ENCODE measurements at regions not wholly inside any gene's neighbourhood (a gene's known extent, or its start where the extent isn't known, plus 50 kb on each side); places are given as distances from the start of the nearest gene placed in this dataset.

- H3K9me3 ChIP-seq (ENCODE audit: insufficient read depth, low read depth, low read length), result no peaks in the 10 kb centered on the region
- no peaks in the 10 kb centered on the region for H3K36me3 ChIP-seq (ENCODE audit: insufficient read depth, low read length)
- no peaks in the 10 kb centered on the region for H3K27me3 ChIP-seq (ENCODE audit: insufficient read depth, low read length)
- no peak overlapping the region for H3K27ac ChIP-seq (ENCODE audit: low read depth, low read length)
- no peak overlapping the region for H3K4me3 ChIP-seq (ENCODE audit: low read length)
- no peaks in the 10 kb centered on the region for H3K4me1 ChIP-seq (ENCODE audit: insufficient read depth, low read length)
- 57% methylated on average over 6 of the region's 6 CpGs for WGBS
- no peak overlapping the region for H3K9ac ChIP-seq (ENCODE audit: low read depth, low read length)
Observed at GRCh38 chr10:78774614-78774998, 294.2 kb upstream of the ZMIZ1 start.

GRCh38 chr10:78774999-78775711 is 293.6 kb upstream of the ZMIZ1 start:
- Histone ChIP-seq H3K27me3 (ENCODE audit: insufficient read depth, low read length) (no peaks in the 10 kb centered on the region), H3K4me1 (ENCODE audit: insufficient read depth, low read length) (no peaks in the 10 kb centered on the region)
- WGBS, result 61% methylated on average over 14 of the region's 14 CpGs

GRCh38 chr10:78775891-78776290 is 292.9 kb upstream of the ZMIZ1 start:
- Histone ChIP-seq H3K4me3 (ENCODE audit: low read length) (no peak overlapping the region), H3K27ac (ENCODE audit: low read depth, low read length) (no peak overlapping the region), H3K36me3 (ENCODE audit: insufficient read depth, low read length) (no peaks in the 10 kb centered on the region), H3K9ac (ENCODE audit: low read depth, low read length) (no peak overlapping the region), H3K4me1 (ENCODE audit: insufficient read depth, low read length) (no peaks in the 10 kb centered on the region), H3K27me3 (ENCODE audit: insufficient read depth, low read length) (no peaks in the 10 kb centered on the region), H3K9me3 (ENCODE audit: insufficient read depth, low read depth, low read length) (no peaks in the 10 kb centered on the region)
- 82% methylated on average over 1 of the region's 1 CpG for WGBS

More at GRCh38 chr10:78774999-78775711, 293.6 kb upstream of the ZMIZ1 start:
- Histone ChIP-seq H3K36me3 (ENCODE audit: insufficient read depth, low read length) (no peaks in the 10 kb centered on the region), H3K4me3 (ENCODE audit: low read length) (no peak overlapping the region), H3K9ac (ENCODE audit: low read depth, low read length) (no peak overlapping the region), H3K27ac (ENCODE audit: low read depth, low read length) (no peak overlapping the region), H3K9me3 (ENCODE audit: insufficient read depth, low read depth, low read length) (no peaks in the 10 kb centered on the region)

- no peaks in the 10 kb centered on the region for H3K9me3 ChIP-seq (ENCODE audit: insufficient read depth, low read depth, low read length)
- H3K27ac ChIP-seq (ENCODE audit: low read depth, low read length), result no peak overlapping the region
- H3K27me3 ChIP-seq (ENCODE audit: insufficient read depth, low read length), result no peaks in the 10 kb centered on the region
- H3K4me1 ChIP-seq (ENCODE audit: insufficient read depth, low read length), result no peaks in the 10 kb centered on the region
- 67% methylated on average over 4 of the region's 6 CpGs for WGBS
- no peak overlapping the region for H3K9ac ChIP-seq (ENCODE audit: low read depth, low read length)
- no peak overlapping the region for H3K4me3 ChIP-seq (ENCODE audit: low read length)
- no peaks in the 10 kb centered on the region for H3K36me3 ChIP-seq (ENCODE audit: insufficient read depth, low read length)
Observed at GRCh38 chr10:78776756-78777155, 292.0 kb upstream of the ZMIZ1 start.

- H3K4me3 ChIP-seq (ENCODE audit: low read length), result no peak overlapping the region
- WGBS, result 60% methylated on average over 5 of the region's 5 CpGs
- H3K9ac ChIP-seq (ENCODE audit: low read depth, low read length), result no peak overlapping the region
- no peaks in the 10 kb centered on the region for H3K9me3 ChIP-seq (ENCODE audit: insufficient read depth, low read depth, low read length)
- no peaks in the 10 kb centered on the region for H3K36me3 ChIP-seq (ENCODE audit: insufficient read depth, low read length)
- no peaks in the 10 kb centered on the region for H3K4me1 ChIP-seq (ENCODE audit: insufficient read depth, low read length)
- H3K27ac ChIP-seq (ENCODE audit: low read depth, low read length), result no peak overlapping the region
- no peaks in the 10 kb centered on the region for H3K27me3 ChIP-seq (ENCODE audit: insufficient read depth, low read length)
Observed at GRCh38 chr10:78777466-78777865, 291.3 kb upstream of the ZMIZ1 start.

- Histone ChIP-seq H3K4me1 (ENCODE audit: insufficient read depth, low read length) (no peaks in the 10 kb centered on the region), H3K9me3 (ENCODE audit: insufficient read depth, low read depth, low read length) (no peaks in the 10 kb centered on the region), H3K9ac (ENCODE audit: low read depth, low read length) (no peak overlapping the region), H3K27me3 (ENCODE audit: insufficient read depth, low read length) (no peaks in the 10 kb centered on the region), H3K4me3 (ENCODE audit: low read length) (no peak overlapping the region), H3K27ac (ENCODE audit: low read depth, low read length) (no peak overlapping the region), H3K36me3 (ENCODE audit: insufficient read depth, low read length) (no peaks in the 10 kb centered on the region)
- 90% methylated on average over 5 of the region's 5 CpGs for WGBS
Observed at GRCh38 chr10:78777867-78778266, 290.9 kb upstream of the ZMIZ1 start.

GRCh38 chr10:78778444-78779338 is 290.1 kb upstream of the ZMIZ1 start:
- H3K36me3 ChIP-seq (ENCODE audit: insufficient read depth, low read length), result no peaks in the 10 kb centered on the region
- no peaks in the 10 kb centered on the region for H3K4me1 ChIP-seq (ENCODE audit: insufficient read depth, low read length)
- H3K27ac ChIP-seq (ENCODE audit: low read depth, low read length), result no peak overlapping the region
- no peaks in the 10 kb centered on the region for H3K9me3 ChIP-seq (ENCODE audit: insufficient read depth, low read depth, low read length)
- no peak overlapping the region for H3K4me3 ChIP-seq (ENCODE audit: low read length)
- no peaks in the 10 kb centered on the region for H3K27me3 ChIP-seq (ENCODE audit: insufficient read depth, low read length)
- no peak overlapping the region for H3K9ac ChIP-seq (ENCODE audit: low read depth, low read length)
- 92% methylated on average over 13 of the region's 13 CpGs for WGBS

- Histone ChIP-seq H3K36me3 (ENCODE audit: insufficient read depth, low read length) (no peaks in the 10 kb centered on the region), H3K4me3 (ENCODE audit: low read length) (no peak overlapping the region), H3K27me3 (ENCODE audit: insufficient read depth, low read length) (no peaks in the 10 kb centered on the region), H3K9ac (ENCODE audit: low read depth, low read length) (no peak overlapping the region), H3K4me1 (ENCODE audit: insufficient read depth, low read length) (no peaks in the 10 kb centered on the region), H3K9me3 (ENCODE audit: insufficient read depth, low read depth, low read length) (no peaks in the 10 kb centered on the region), H3K27ac (ENCODE audit: low read depth, low read length) (no peak overlapping the region)
- 89% methylated on average over 4 of the region's 4 CpGs for WGBS
Observed at GRCh38 chr10:78779339-78779955, 289.3 kb upstream of the ZMIZ1 start.

GRCh38 chr10:78780551-78780961 is 288.2 kb upstream of the ZMIZ1 start:
- no peaks in the 10 kb centered on the region for H3K4me1 ChIP-seq (ENCODE audit: insufficient read depth, low read length)
- H3K9ac ChIP-seq (ENCODE audit: low read depth, low read length), result no peak overlapping the region
- no peak overlapping the region for H3K4me3 ChIP-seq (ENCODE audit: low read length)
- H3K36me3 ChIP-seq (ENCODE audit: insufficient read depth, low read length), result no peaks in the 10 kb centered on the region
- H3K9me3 ChIP-seq (ENCODE audit: insufficient read depth, low read depth, low read length), result no peaks in the 10 kb centered on the region
- no peaks in the 10 kb centered on the region for H3K27me3 ChIP-seq (ENCODE audit: insufficient read depth, low read length)
- WGBS, result 94% methylated on average over 8 of the region's 8 CpGs
- no peak overlapping the region for H3K27ac ChIP-seq (ENCODE audit: low read depth, low read length)

GRCh38 chr10:78781251-78781913 is 287.4 kb upstream of the ZMIZ1 start:
- Histone ChIP-seq H3K4me1 (ENCODE audit: insufficient read depth, low read length) (no peaks in the 10 kb centered on the region), H3K27me3 (ENCODE audit: insufficient read depth, low read length) (no peaks in the 10 kb centered on the region), H3K4me3 (ENCODE audit: low read length) (no peak overlapping the region), H3K27ac (ENCODE audit: low read depth, low read length) (no peak overlapping the region), H3K9me3 (ENCODE audit: insufficient read depth, low read depth, low read length) (no peaks in the 10 kb centered on the region), H3K36me3 (ENCODE audit: insufficient read depth, low read length) (no peaks in the 10 kb centered on the region), H3K9ac (ENCODE audit: low read depth, low read length) (no peak overlapping the region)
- WGBS, result 94% methylated on average over 10 of the region's 10 CpGs

GRCh38 chr10:78781991-78782390 is 286.8 kb upstream of the ZMIZ1 start:
- Histone ChIP-seq H3K27me3 (ENCODE audit: insufficient read depth, low read length) (no peaks in the 10 kb centered on the region), H3K4me1 (ENCODE audit: insufficient read depth, low read length) (no peaks in the 10 kb centered on the region), H3K27ac (ENCODE audit: low read depth, low read length) (no peak overlapping the region), H3K4me3 (ENCODE audit: low read length) (no peak overlapping the region), H3K9ac (ENCODE audit: low read depth, low read length) (no peak overlapping the region), H3K36me3 (ENCODE audit: insufficient read depth, low read length) (no peaks in the 10 kb centered on the region), H3K9me3 (ENCODE audit: insufficient read depth, low read depth, low read length) (no peaks in the 10 kb centered on the region)
- 90% methylated on average over 6 of the region's 6 CpGs for WGBS

Data from HUES64 (cell line).